Activated CD4-positive, alpha-beta T cell treated with anti-CD3 and anti-CD28 coated beads, Interleukin-2, Interleukin-4, amounts not matched to agents 100 ng/mL and 50 ng/mL, durations not matched to agents 16 hours and 8 hours (primary cell): ENCODE measurements at regions not wholly inside any gene's neighbourhood (a gene's known extent, or its start where the extent isn't known, plus 50 kb on each side); places are given as distances from the start of the nearest gene placed in this dataset.
A peak's percentile ranks its signal among the peaks of the same experiment; 100 is the strongest.
"Not testable (repeated sequence)": the region's sequence is repeated elsewhere in the genome, so short reads cannot be mapped to it uniquely, and the experiment has no call there.

Source experiments
- DNase-seq: peaks from one replicate; pipeline ENCODE4 v3.0.0-alpha.2; 2020; ENCODE audit warnings: low spot score

GRCh38 chr6:170147832-170148708, 142.8 kb downstream of the DLL1 start:
- DNase-seq = peak; percentile 47

GRCh38 chr6:170147056-170147787, 143.7 kb downstream of the DLL1 start:
- no peak for DNase-seq

GRCh38 chr6:170146640-170147039, 144.2 kb downstream of the DLL1 start:
- DNase-seq = no peak

- not testable (repeated sequence) for DNase-seq
Measured at GRCh38 chr6:170146131-170146530, 144.7 kb downstream of the DLL1 start.

- DNase-seq = not testable (repeated sequence)
Measured at GRCh38 chr6:170145716-170146115, 145.2 kb downstream of the DLL1 start.

GRCh38 chr6:170145272-170145592, 145.6 kb downstream of the DLL1 start:
- no peak for DNase-seq

- no peak for DNase-seq
Measured at GRCh38 chr6:170144571-170145271, 146.2 kb downstream of the DLL1 start.

GRCh38 chr6:170143401-170144150, 147.3 kb downstream of the DLL1 start:
- DNase-seq = no peak

- no peak for DNase-seq
Measured at GRCh38 chr6:170142559-170142958, 148.3 kb downstream of the DLL1 start.

GRCh38 chr6:170141061-170141460, 149.8 kb downstream of the DLL1 start:
- not testable (repeated sequence) for DNase-seq

- DNase-seq = no peak
Measured at GRCh38 chr6:170140129-170140528, 150.7 kb downstream of the DLL1 start.

- no peak for DNase-seq
Measured at GRCh38 chr6:170139531-170139930, 151.3 kb downstream of the DLL1 start.

- DNase-seq = not testable (repeated sequence)
Measured at GRCh38 chr6:170139046-170139445, 151.8 kb downstream of the DLL1 start.

- DNase-seq = no peak
Measured at GRCh38 chr6:170137911-170138910, 152.7 kb downstream of the DLL1 start.

GRCh38 chr6:170137176-170137891, 153.5 kb downstream of the DLL1 start:
- no peak for DNase-seq

GRCh38 chr6:170136541-170137175, 154.2 kb downstream of the DLL1 start:
- no peak for DNase-seq

GRCh38 chr6:170135821-170136471, 154.9 kb downstream of the DLL1 start:
- no peak for DNase-seq

- no peak for DNase-seq
Measured at GRCh38 chr6:170135461-170135820, 155.4 kb downstream of the DLL1 start.
